OCI-LY7 (cell line): ENCODE measurements at regions not wholly inside any gene's neighbourhood (a gene's known extent, or its start where the extent isn't known, plus 50 kb on each side); places are given as distances from the start of the nearest gene placed in this dataset.

Experiments
- BruUV-seq: library from RNA; stranded (reverse); fragments of 400-500 nt; replicated peaks from 2 replicates; lab custom pipeline; 2021; lab: Mats Ljungman, UMichigan
- CTCF ChIA-PET: fragments of 300-600 bp; sonication (Branson Sonifier 250); formaldehyde crosslinking; loops from one replicate; lab custom pipeline; 2022; ENCODE audit warnings: antibody characterized with exemption; ENCODE audit not compliant: unreplicated experiment; lab: Charles Lee
- POLR2A ChIA-PET: fragments of 300-600 bp; sonication (Branson Sonifier 250); formaldehyde crosslinking; loops from one replicate; lab custom pipeline; 2022; ENCODE audit warnings: antibody characterized with exemption; lab: Charles Lee
- DNase-seq: peaks from one replicate; pipeline ENCODE4 v3.0.0-alpha.2; 2015; ENCODE audit warnings: low spot score
- H2AFZ ChIP-seq: fragments of 200-600 bp; sonication (generic), shearing (Covaris generic); 2 replicates; pipeline ENCODE4 v1.6.1; 2014; ENCODE audit warnings: mild to moderate bottlenecking, antibody characterized with exemption, low read length, moderate library complexity
- H3K27ac ChIP-seq: fragments of 200-600 bp; sonication (generic); 2 replicates; pipeline ENCODE4 v1.5.1; 2014; ENCODE audit warnings: mixed run types, low read depth, mild to moderate bottlenecking, moderate library complexity, low read length, inconsistent platforms; ENCODE audit not compliant: poor library complexity, severe bottlenecking
- H3K36me3 ChIP-seq: fragments of 200-600 bp; sonication (generic); 2 replicates; pipeline ENCODE4 v1.6.1; 2014; ENCODE audit warnings: mild to moderate bottlenecking, antibody characterized with exemption, low read length, moderate library complexity, mixed read lengths; ENCODE audit not compliant: insufficient read depth
- H3K4me1 ChIP-seq: fragments of 200-600 bp; sonication (generic); 2 replicates; pipeline ENCODE4 v1.5.1; 2014; ENCODE audit warnings: mild to moderate bottlenecking, low read length; ENCODE audit not compliant: insufficient read depth, poor library complexity, severe bottlenecking
- H3K4me2 ChIP-seq: fragments of 200-600 bp; sonication (generic); 2 replicates; pipeline ENCODE4 v1.6.1; 2014; ENCODE audit warnings: mild to moderate bottlenecking, low read length
- H3K4me3 ChIP-seq: fragments of 200-600 bp; sonication (generic); 2 replicates; pipeline ENCODE4 v1.5.1; 2014; ENCODE audit warnings: mild to moderate bottlenecking, low read depth, low read length; ENCODE audit not compliant: poor library complexity, severe bottlenecking
- H3K79me2 ChIP-seq: fragments of 200-600 bp; sonication (generic); 2 replicates; pipeline ENCODE4 v1.6.1; 2016; ENCODE audit warnings: low read depth, mild to moderate bottlenecking, low read length, moderate library complexity, mixed read lengths; ENCODE audit not compliant: insufficient read depth
- H3K9me2 ChIP-seq: fragments of 200-600 bp; sonication (generic); 2 replicates; pipeline ENCODE4 v1.6.1; 2016; ENCODE audit warnings: mild to moderate bottlenecking, low read length, mixed read lengths; ENCODE audit not compliant: insufficient read depth
- H3K9me3 ChIP-seq: fragments of 200-600 bp; sonication (generic); 2 replicates; pipeline ENCODE4 v1.6.1; 2014; ENCODE audit warnings: mild to moderate bottlenecking, mixed run types, low read length, mixed read lengths
- H4K20me1 ChIP-seq: fragments of 200-600 bp; sonication (generic); 2 replicates; pipeline ENCODE4 v1.6.1; 2014; ENCODE audit warnings: mild to moderate bottlenecking, antibody characterized with exemption, low read length, moderate library complexity, mixed read lengths; ENCODE audit not compliant: insufficient read depth
- EZH2phosphoT487 ChIP-seq: fragments of 200-600 bp; sonication (generic); IDR thresholded peaks from 2 replicates; pipeline ENCODE4 v1.6.1; 2018; ENCODE audit warnings: low read depth, borderline replicate concordance, mild to moderate bottlenecking, mixed run types, antibody characterized with exemption, low read length, moderate library complexity, mixed read lengths
- intact Hi-C: fragments of 100-400 bp; cut with micrococcal nuclease; formaldehyde crosslinking; loops from one replicate; pipeline ENCODE4 v1.10.0; 2022; ENCODE audit not compliant: unreplicated experiment
- TF ChIP-seq, protein P1 (sequence below): fragments of 200-600 bp; sonication (generic); conservative IDR thresholded peaks from 2 replicates; pipeline ENCODE4 v1.5.1; 2014; ENCODE audit warnings: mild to moderate bottlenecking, antibody characterized with exemption, low read length, moderate library complexity, mixed read lengths

DNA sequence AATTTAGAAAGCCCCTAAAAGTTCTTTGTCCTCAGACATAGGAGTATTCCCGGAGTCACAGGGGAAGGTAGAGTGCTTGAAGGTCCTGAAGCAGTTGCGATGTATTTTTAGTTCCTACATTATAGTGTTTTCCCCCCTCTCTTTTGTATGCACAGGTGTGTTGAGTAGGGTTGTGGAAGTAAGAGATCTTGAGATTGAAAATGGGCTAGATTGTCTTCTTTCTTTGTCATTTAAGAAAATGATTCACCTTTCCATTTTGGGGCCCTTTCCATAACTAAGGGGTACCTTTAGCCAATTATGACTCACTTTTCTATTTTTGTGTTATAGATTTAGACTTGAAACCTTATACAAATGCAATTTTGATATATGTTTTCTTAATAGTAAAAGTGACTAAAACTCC, 75.8 kb upstream of the AFF2 start:
- H3K79me2 ChIP-seq: no peaks in the 10 kb centered on the region
- no peak overlapping the region for H3K4me2 ChIP-seq
- TF ChIP-seq EZH2phosphoT487: no peak
- TF ChIP-seq, protein P1, sequence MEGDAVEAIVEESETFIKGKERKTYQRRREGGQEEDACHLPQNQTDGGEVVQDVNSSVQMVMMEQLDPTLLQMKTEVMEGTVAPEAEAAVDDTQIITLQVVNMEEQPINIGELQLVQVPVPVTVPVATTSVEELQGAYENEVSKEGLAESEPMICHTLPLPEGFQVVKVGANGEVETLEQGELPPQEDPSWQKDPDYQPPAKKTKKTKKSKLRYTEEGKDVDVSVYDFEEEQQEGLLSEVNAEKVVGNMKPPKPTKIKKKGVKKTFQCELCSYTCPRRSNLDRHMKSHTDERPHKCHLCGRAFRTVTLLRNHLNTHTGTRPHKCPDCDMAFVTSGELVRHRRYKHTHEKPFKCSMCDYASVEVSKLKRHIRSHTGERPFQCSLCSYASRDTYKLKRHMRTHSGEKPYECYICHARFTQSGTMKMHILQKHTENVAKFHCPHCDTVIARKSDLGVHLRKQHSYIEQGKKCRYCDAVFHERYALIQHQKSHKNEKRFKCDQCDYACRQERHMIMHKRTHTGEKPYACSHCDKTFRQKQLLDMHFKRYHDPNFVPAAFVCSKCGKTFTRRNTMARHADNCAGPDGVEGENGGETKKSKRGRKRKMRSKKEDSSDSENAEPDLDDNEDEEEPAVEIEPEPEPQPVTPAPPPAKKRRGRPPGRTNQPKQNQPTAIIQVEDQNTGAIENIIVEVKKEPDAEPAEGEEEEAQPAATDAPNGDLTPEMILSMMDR: no peak
- no peak overlapping the region for H3K4me3 ChIP-seq
- H2AFZ ChIP-seq: no peak overlapping the region
- H3K36me3 ChIP-seq: no peaks in the 10 kb centered on the region
- H3K9me2 ChIP-seq: no peaks in the 10 kb centered on the region
- DNase-seq: no peak
- POLR2A ChIA-PET: interaction anchor here (1.1 kb wide), 1 partner anchor 25 kb away, joined by 3 read pairs; no protein-coding TSS in a partner anchor
- intact Hi-C loops: no loop called here
- H3K9me3 ChIP-seq: no peaks in the 10 kb centered on the region
- H3K4me1 ChIP-seq: no peaks in the 10 kb centered on the region
- no TSS peak for BruUV-seq
- no peaks in the 10 kb centered on the region for H4K20me1 ChIP-seq
- CTCF ChIA-PET: no interaction called here
- no peak overlapping the region for H3K27ac ChIP-seq

DNA sequence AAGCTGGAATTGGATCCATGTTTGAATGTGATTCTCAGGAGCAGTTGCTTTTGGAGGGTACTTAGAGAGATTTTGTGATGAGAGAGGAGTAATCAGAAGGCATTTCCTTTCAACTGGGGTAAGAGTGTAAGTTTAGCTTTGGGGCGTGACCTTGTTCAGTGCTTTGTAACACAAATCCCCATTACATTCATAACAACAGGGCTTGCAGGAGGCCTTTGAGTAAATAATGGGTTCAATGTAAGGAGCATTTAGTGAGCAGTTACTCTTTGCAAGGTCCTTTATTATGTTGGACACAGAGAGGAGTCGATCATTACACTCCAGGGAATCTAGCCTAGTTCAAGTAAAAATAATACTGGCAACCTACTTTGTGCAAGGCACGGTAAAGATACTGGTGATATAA, 74.0 kb upstream of the AFF2 start:
- no peak overlapping the region for H2AFZ ChIP-seq
- H3K4me1 ChIP-seq: no peaks in the 10 kb centered on the region
- TF ChIP-seq, protein P1: no peak
- no peak for TF ChIP-seq EZH2phosphoT487
- intact Hi-C loops: no loop called here
- no peaks in the 10 kb centered on the region for H4K20me1 ChIP-seq
- H3K4me2 ChIP-seq: no peak overlapping the region
- no TSS peak for BruUV-seq
- H3K79me2 ChIP-seq: no peaks in the 10 kb centered on the region
- no peaks in the 10 kb centered on the region for H3K36me3 ChIP-seq
- no peaks in the 10 kb centered on the region for H3K9me3 ChIP-seq
- H3K9me2 ChIP-seq: no peaks in the 10 kb centered on the region
- no peak for DNase-seq
- no peak overlapping the region for H3K4me3 ChIP-seq
- POLR2A ChIA-PET: no interaction called here
- CTCF ChIA-PET: no interaction called here
- no peak overlapping the region for H3K27ac ChIP-seq

DNA sequence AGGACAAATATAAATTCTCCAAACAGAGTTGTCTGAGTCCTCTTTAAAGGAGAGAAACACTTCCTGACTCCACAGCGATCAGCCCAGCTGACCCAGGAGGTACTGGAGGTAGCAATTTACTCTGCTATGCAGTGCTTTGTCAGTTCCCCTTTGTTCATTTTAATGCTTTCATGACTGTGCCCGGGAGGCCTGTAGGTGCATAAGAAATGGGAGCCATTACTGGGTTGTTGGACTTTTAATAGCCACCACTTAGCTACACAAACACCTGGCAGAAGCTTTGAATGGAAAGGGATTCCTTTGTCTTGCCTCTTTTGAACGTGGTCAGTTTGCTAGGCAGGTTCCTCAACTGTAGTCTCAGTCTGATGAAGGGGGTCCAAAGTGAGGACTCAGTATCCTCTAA, 59.0 kb upstream of the AFF2 start:
- peaks cover 21% of the 10 kb centered on the region for H3K4me1 ChIP-seq
- no peaks in the 10 kb centered on the region for H3K9me3 ChIP-seq
- H4K20me1 ChIP-seq: no peaks in the 10 kb centered on the region
- no peak for DNase-seq
- H3K36me3 ChIP-seq: no peaks in the 10 kb centered on the region
- intact Hi-C loops: no loop called here
- BruUV-seq: no TSS peak
- no peak overlapping the region for H3K4me3 ChIP-seq
- H3K27ac ChIP-seq: no peak overlapping the region
- ChIA-PET CTCF (interaction anchor here (0.5 kb wide), 1 partner anchor 258 kb away, joined by 3 read pairs; no protein-coding TSS in a partner anchor), POLR2A (interaction anchor here (1.0 to 3.3 kb wide), 2 partner anchors 9 to 37 kb away, joined by 3 to 15 read pairs; no protein-coding TSS in a partner anchor)
- H2AFZ ChIP-seq: peak overlapping the region; percentile 32; the same call in 1 of the 2 replicates
- H3K4me2 ChIP-seq: no peak overlapping the region
- H3K9me2 ChIP-seq: no peaks in the 10 kb centered on the region
- TF ChIP-seq EZH2phosphoT487: no peak
- TF ChIP-seq, protein P1: no peak
- H3K79me2 ChIP-seq: no peaks in the 10 kb centered on the region
